Smooth muscle cell (in vitro differentiated cells): ENCODE measurements at regions not wholly inside any gene's neighbourhood (a gene's known extent, or its start where the extent isn't known, plus 50 kb on each side); places are given as distances from the start of the nearest gene placed in this dataset.

Experiments
- DNase-seq: peaks from one replicate; lab custom pipeline; 2025; ENCODE audit not compliant: unreplicated experiment; lab: John Stamatoyannopoulos, UW
- H2AFZ ChIP-seq: fragments of 200-600 bp; sonication (generic); 2 replicates; pipeline ENCODE4 v1.6.0; 2016; ENCODE audit warnings: antibody characterized with exemption, low read depth, mild to moderate bottlenecking
- H3F3A ChIP-seq: fragments of 200-600 bp; sonication (generic); 2 replicates; pipeline ENCODE4 v1.6.0; 2017; ENCODE audit warnings: antibody characterized with exemption, low read depth
- H3K27ac ChIP-seq: fragments of 200-600 bp; sonication (generic); 2 replicates; pipeline ENCODE4 v1.5.1; 2016; ENCODE audit warnings: low read depth, mild to moderate bottlenecking
- H3K27me3 ChIP-seq: fragments of 200-600 bp; sonication (generic); 2 replicates; pipeline ENCODE4 v1.6.1; 2016; ENCODE audit warnings: low read depth, mild to moderate bottlenecking
- H3K36me3 ChIP-seq: fragments of 200-600 bp; sonication (generic); 2 replicates; pipeline ENCODE4 v1.5.1; 2016; ENCODE audit warnings: low read depth
- H3K4me1 ChIP-seq: fragments of 200-600 bp; sonication (generic); 2 replicates; pipeline ENCODE4 v1.5.1; 2016; ENCODE audit warnings: low read depth
- H3K4me2 ChIP-seq: fragments of 200-600 bp; sonication (generic); 2 replicates; pipeline ENCODE4 v1.6.0; 2016; ENCODE audit warnings: mild to moderate bottlenecking
- H3K4me3 ChIP-seq: fragments of 200-600 bp; sonication (generic); 2 replicates; pipeline ENCODE4 v1.5.1; 2016; ENCODE audit warnings: mild to moderate bottlenecking
- H3K79me2 ChIP-seq: fragments of 200-600 bp; sonication (generic); 2 replicates; pipeline ENCODE4 v1.6.0; 2016; ENCODE audit warnings: low read depth, mild to moderate bottlenecking
- H3K9ac ChIP-seq: fragments of 200-600 bp; sonication (generic); 2 replicates; pipeline ENCODE4 v1.6.0; 2016; ENCODE audit warnings: low read depth
- H3K9me3 ChIP-seq: fragments of 200-600 bp; sonication (generic); replicated peaks from 2 replicates; pipeline ENCODE4 v1.5.1; 2016; ENCODE audit warnings: low read depth
- H4K20me1 ChIP-seq: fragments of 200-600 bp; sonication (generic); 2 replicates; pipeline ENCODE4 v1.6.0; 2016; ENCODE audit warnings: low read depth
- CTCF ChIP-seq: fragments of 200-600 bp; sonication (generic); IDR thresholded peaks from 2 replicates; pipeline ENCODE4 v1.5.1; 2017; ENCODE audit warnings: borderline replicate concordance, mild to moderate bottlenecking, antibody characterized with exemption; ENCODE audit not compliant: insufficient read depth, poor library complexity, severe bottlenecking
- WGBS: methylation state at CpG from one replicate; pipeline ENCODE4 v1.1.7; 2016; ENCODE audit warnings: low lambda C conversion rate; 5-methylcytosine and 5-hydroxymethylcytosine counted together

- no peaks in the 10 kb centered on the region for H3K9me3 ChIP-seq
- TF ChIP-seq CTCF, result no peak
- H3F3A ChIP-seq, result no peaks in the 10 kb centered on the region
- H3K36me3 ChIP-seq, result no peaks in the 10 kb centered on the region
- H3K27ac ChIP-seq, result no peak overlapping the region
- peaks cover 15% of the 10 kb centered on the region for H3K27me3 ChIP-seq
- no peak overlapping the region for H2AFZ ChIP-seq
- no peak overlapping the region for H3K9ac ChIP-seq
- no peaks in the 10 kb centered on the region for H3K79me2 ChIP-seq
- H4K20me1 ChIP-seq, result no peaks in the 10 kb centered on the region
- WGBS, result 75% methylated on average over 3 of the region's 3 CpGs
- H3K4me3 ChIP-seq, result no peak overlapping the region
- H3K4me1 ChIP-seq, result no peaks in the 10 kb centered on the region
- no peak overlapping the region for H3K4me2 ChIP-seq
- no peak for DNase-seq
Measured at GRCh38 chr13:109913936-109914510, 127.6 kb upstream of the IRS2 start.

GRCh38 chr13:109913186-109913585 is 126.8 kb upstream of the IRS2 start:
- Histone ChIP-seq H3K9ac (no peak overlapping the region), H3K79me2 (no peaks in the 10 kb centered on the region), H4K20me1 (no peaks in the 10 kb centered on the region), H3K9me3 (no peaks in the 10 kb centered on the region), H3K4me3 (no peak overlapping the region), H3K27ac (no peak overlapping the region), H3K36me3 (no peaks in the 10 kb centered on the region), H2AFZ (no peak overlapping the region), H3K4me2 (no peak overlapping the region), H3K27me3 (peaks cover 15% of the 10 kb centered on the region), H3F3A (no peaks in the 10 kb centered on the region), H3K4me1 (no peaks in the 10 kb centered on the region)
- no peak for TF ChIP-seq CTCF
- DNase-seq, result no peak
- WGBS, result 83% methylated on average over 1 of the region's 1 CpG

DNA sequence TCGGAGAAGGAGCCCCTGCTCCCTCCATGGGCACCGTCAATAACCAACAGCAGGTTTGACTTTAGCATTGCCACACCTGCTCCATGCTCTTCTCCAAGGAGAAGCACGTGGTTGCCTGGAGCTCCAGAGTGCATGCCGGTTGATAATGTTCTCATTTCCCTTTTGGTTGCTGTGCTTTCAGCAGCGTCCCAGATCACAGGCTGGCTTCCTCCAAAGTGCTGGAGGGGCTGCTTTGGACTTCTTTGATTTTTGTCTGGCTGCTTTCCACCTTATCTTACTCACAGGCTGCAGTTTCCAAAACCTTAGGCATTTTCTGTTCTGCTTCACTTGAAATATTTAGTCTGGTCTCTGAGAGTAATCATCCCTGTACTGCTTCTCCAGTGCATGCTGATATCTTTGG is 123.8 kb upstream of the IRS2 start:
- peaks cover 15% of the 10 kb centered on the region for H3K27me3 ChIP-seq
- no peak overlapping the region for H3K9ac ChIP-seq
- no peaks in the 10 kb centered on the region for H3K79me2 ChIP-seq
- no peak overlapping the region for H3K4me3 ChIP-seq
- WGBS, result 92% methylated on average over 5 of the region's 5 CpGs
- no peaks in the 10 kb centered on the region for H3K9me3 ChIP-seq
- no peaks in the 10 kb centered on the region for H4K20me1 ChIP-seq
- H2AFZ ChIP-seq, result no peak overlapping the region
- DNase-seq, result no peak
- H3F3A ChIP-seq, result no peaks in the 10 kb centered on the region
- no peak overlapping the region for H3K4me2 ChIP-seq
- TF ChIP-seq CTCF, result no peak
- H3K4me1 ChIP-seq, result no peaks in the 10 kb centered on the region
- no peak overlapping the region for H3K27ac ChIP-seq
- H3K36me3 ChIP-seq, result no peaks in the 10 kb centered on the region

GRCh38 chr13:109906976-109907375 is 120.6 kb upstream of the IRS2 start:
- Histone ChIP-seq H3K9ac (no peak overlapping the region), H3K36me3 (no peaks in the 10 kb centered on the region), H3K4me1 (no peaks in the 10 kb centered on the region), H3K4me3 (no peak overlapping the region), H3K27ac (no peak overlapping the region), H4K20me1 (no peaks in the 10 kb centered on the region), H3F3A (no peaks in the 10 kb centered on the region), H3K27me3 (no peaks in the 10 kb centered on the region), H3K4me2 (no peak overlapping the region), H3K79me2 (no peaks in the 10 kb centered on the region), H3K9me3 (no peaks in the 10 kb centered on the region), H2AFZ (no peak overlapping the region)
- DNase-seq, result no peak
- TF ChIP-seq CTCF, result no peak
- 79% methylated on average over 3 of the region's 3 CpGs for WGBS
